ENCODE measurements at regions not wholly inside any gene's neighbourhood (a gene's known extent, or its start where the extent isn't known, plus 50 kb on each side); places are given as distances from the start of the nearest gene placed in this dataset.

GRCh38 chr3:174651951-174652350 lies 207.2 kb upstream of the NAALADL2 start:
- TF ChIP-seq, protein P1, sequence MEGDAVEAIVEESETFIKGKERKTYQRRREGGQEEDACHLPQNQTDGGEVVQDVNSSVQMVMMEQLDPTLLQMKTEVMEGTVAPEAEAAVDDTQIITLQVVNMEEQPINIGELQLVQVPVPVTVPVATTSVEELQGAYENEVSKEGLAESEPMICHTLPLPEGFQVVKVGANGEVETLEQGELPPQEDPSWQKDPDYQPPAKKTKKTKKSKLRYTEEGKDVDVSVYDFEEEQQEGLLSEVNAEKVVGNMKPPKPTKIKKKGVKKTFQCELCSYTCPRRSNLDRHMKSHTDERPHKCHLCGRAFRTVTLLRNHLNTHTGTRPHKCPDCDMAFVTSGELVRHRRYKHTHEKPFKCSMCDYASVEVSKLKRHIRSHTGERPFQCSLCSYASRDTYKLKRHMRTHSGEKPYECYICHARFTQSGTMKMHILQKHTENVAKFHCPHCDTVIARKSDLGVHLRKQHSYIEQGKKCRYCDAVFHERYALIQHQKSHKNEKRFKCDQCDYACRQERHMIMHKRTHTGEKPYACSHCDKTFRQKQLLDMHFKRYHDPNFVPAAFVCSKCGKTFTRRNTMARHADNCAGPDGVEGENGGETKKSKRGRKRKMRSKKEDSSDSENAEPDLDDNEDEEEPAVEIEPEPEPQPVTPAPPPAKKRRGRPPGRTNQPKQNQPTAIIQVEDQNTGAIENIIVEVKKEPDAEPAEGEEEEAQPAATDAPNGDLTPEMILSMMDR (IDR thresholded peaks at IDR 0.05), result no peak
- no peak for TF ChIP-seq EP300 (IDR thresholded peaks at IDR 0.05)

All from gastroesophageal sphincter (tissue), 3 donors.